ENCODE measurements at regions not wholly inside any gene's neighbourhood (a gene's known extent, or its start where the extent isn't known, plus 50 kb on each side); places are given as distances from the start of the nearest gene placed in this dataset.

GRCh38 chr2:47300081-47300480 lies 69.0 kb upstream of the EPCAM start:
- no peak overlapping the region for H3K27ac Mint-ChIP-seq
- peaks cover 1% of the 10 kb centered on the region for H3K36me3 Mint-ChIP-seq (ENCODE audit: insufficient read depth)
- no peaks in the 10 kb centered on the region for H3K9me3 Mint-ChIP-seq (ENCODE audit: low read depth)
- no peaks in the 10 kb centered on the region for H3K27me3 Mint-ChIP-seq
- no peak overlapping the region for H3K4me3 Mint-ChIP-seq (ENCODE audit: low read depth)
- no peak for TF ChIP-seq CTCF (IDR thresholded peaks at IDR 0.05; ENCODE audit: unreplicated experiment)
- peaks cover 27% of the 10 kb centered on the region for H3K4me1 Mint-ChIP-seq (ENCODE audit: low read depth)
- DNase-seq (ENCODE audit: low spot score, unreplicated experiment): no peak

GRCh38 chr2:47299555-47299954 lies 69.6 kb upstream of the EPCAM start:
- H3K36me3 Mint-ChIP-seq (ENCODE audit: insufficient read depth): no peaks in the 10 kb centered on the region
- TF ChIP-seq CTCF (IDR thresholded peaks at IDR 0.05; ENCODE audit: unreplicated experiment): no peak
- H3K9me3 Mint-ChIP-seq (ENCODE audit: low read depth): no peaks in the 10 kb centered on the region
- H3K27ac Mint-ChIP-seq: no peak overlapping the region
- H3K27me3 Mint-ChIP-seq: no peaks in the 10 kb centered on the region
- no peak overlapping the region for H3K4me3 Mint-ChIP-seq (ENCODE audit: low read depth)
- DNase-seq (ENCODE audit: low spot score, unreplicated experiment): no peak
- H3K4me1 Mint-ChIP-seq (ENCODE audit: low read depth): peaks cover 22% of the 10 kb centered on the region

- H3K4me3 Mint-ChIP-seq (ENCODE audit: low read depth): no peak overlapping the region
- no peaks in the 10 kb centered on the region for H3K36me3 Mint-ChIP-seq (ENCODE audit: insufficient read depth)
- no peak for DNase-seq (ENCODE audit: low spot score, unreplicated experiment)
- no peaks in the 10 kb centered on the region for H3K9me3 Mint-ChIP-seq (ENCODE audit: low read depth)
- peaks cover 26% of the 10 kb centered on the region for H3K4me1 Mint-ChIP-seq (ENCODE audit: low read depth)
- no peak for TF ChIP-seq CTCF (IDR thresholded peaks at IDR 0.05; ENCODE audit: unreplicated experiment)
- H3K27me3 Mint-ChIP-seq: no peaks in the 10 kb centered on the region
- H3K27ac Mint-ChIP-seq: no peak overlapping the region
Observed at GRCh38 chr2:47298771-47299170, 70.3 kb upstream of the EPCAM start.

- Mint-ChIP-seq H3K4me3 (ENCODE audit: low read depth) (no peak overlapping the region), H3K27me3 (no peaks in the 10 kb centered on the region), H3K27ac (no peak overlapping the region), H3K9me3 (ENCODE audit: low read depth) (no peaks in the 10 kb centered on the region), H3K36me3 (ENCODE audit: insufficient read depth) (no peaks in the 10 kb centered on the region), H3K4me1 (ENCODE audit: low read depth) (peaks cover 22% of the 10 kb centered on the region)
- no peak for TF ChIP-seq CTCF (IDR thresholded peaks at IDR 0.05; ENCODE audit: unreplicated experiment)
- no peak for DNase-seq (ENCODE audit: low spot score, unreplicated experiment)
Observed at GRCh38 chr2:47297767-47298425, 71.2 kb upstream of the EPCAM start.

GRCh38 chr2:47295981-47296635 lies 73.0 kb upstream of the EPCAM start:
- Mint-ChIP-seq H3K27ac (no peak overlapping the region), H3K27me3 (no peaks in the 10 kb centered on the region), H3K4me3 (ENCODE audit: low read depth) (no peak overlapping the region), H3K9me3 (ENCODE audit: low read depth) (no peaks in the 10 kb centered on the region), H3K36me3 (ENCODE audit: insufficient read depth) (no peaks in the 10 kb centered on the region), H3K4me1 (ENCODE audit: low read depth) (peaks cover 23% of the 10 kb centered on the region)
- no peak for TF ChIP-seq CTCF (IDR thresholded peaks at IDR 0.05; ENCODE audit: unreplicated experiment)
- no peak for DNase-seq (ENCODE audit: low spot score, unreplicated experiment)
